Stimulated activated CD4-positive, alpha-beta T cell treated with anti-CD3 and anti-CD28 coated beads, Interleukin-12 subunit alpha, Interleukin-12 subunit beta, amount 100 ng/mL, for 24 hours (primary cell): ENCODE measurements at regions not wholly inside any gene's neighbourhood (a gene's known extent, or its start where the extent isn't known, plus 50 kb on each side); places are given as distances from the start of the nearest gene placed in this dataset.
"Not testable (repeated sequence)": the region's sequence is repeated elsewhere in the genome, so short reads cannot be mapped to it uniquely, and the experiment has no call there.

ENCODE experiments used
- DNase-seq, 2 experiments: peaks; one replicate each; pipeline ENCODE4 v3.0.0-alpha.2; 2020; ENCODE audit warnings: low read depth in 2 of 2

- DNase-seq = no peak
These were observed 50.4 kb upstream of the CACUL1 start for GRCh38 chr10:118805146-118805545.

- no peak for DNase-seq
These were observed 52.9 kb upstream of the CACUL1 start for GRCh38 chr10:118807512-118808305.

GRCh38 chr10:118808601-118809356 lies 54.0 kb upstream of the CACUL1 start:
- no peak for DNase-seq

- DNase-seq = no peak
These were observed 54.8 kb upstream of the CACUL1 start for GRCh38 chr10:118809357-118810220.

- no peak for DNase-seq
These were observed 56.2 kb upstream of the CACUL1 start for GRCh38 chr10:118810796-118811505.

- no peak for DNase-seq
These were observed 57.1 kb upstream of the CACUL1 start for GRCh38 chr10:118811675-118812392.

GRCh38 chr10:118812393-118812740 lies 57.6 kb upstream of the CACUL1 start:
- DNase-seq = no peak

GRCh38 chr10:118813001-118813400 lies 58.2 kb upstream of the CACUL1 start:
- DNase-seq = not testable (repeated sequence)

- DNase-seq = no peak
These were observed 61.9 kb upstream of the CACUL1 start for GRCh38 chr10:118816471-118817168.

GRCh38 chr10:118817328-118818068 lies 62.7 kb upstream of the CACUL1 start:
- no peak for DNase-seq

GRCh38 chr10:118818621-118819221 lies 64.0 kb upstream of the CACUL1 start:
- DNase-seq = no peak

GRCh38 chr10:118820326-118821116 lies 65.8 kb upstream of the CACUL1 start:
- no peak for DNase-seq

GRCh38 chr10:118823256-118823907 lies 68.6 kb upstream of the CACUL1 start:
- DNase-seq = no peak

GRCh38 chr10:118827053-118827452 lies 72.3 kb upstream of the CACUL1 start:
- no peak for DNase-seq

- DNase-seq = no peak
These were observed 72.8 kb upstream of the CACUL1 start for GRCh38 chr10:118827466-118828155.

- DNase-seq = no peak
These were observed 77.5 kb upstream of the CACUL1 start for GRCh38 chr10:118832241-118832651.

GRCh38 chr10:118834370-118834769 lies 79.6 kb upstream of the CACUL1 start:
- DNase-seq = not testable (repeated sequence)
